Urothelium cell line (cell line): ENCODE measurements at regions not wholly inside any gene's neighbourhood (a gene's known extent, or its start where the extent isn't known, plus 50 kb on each side); places are given as distances from the start of the nearest gene placed in this dataset.
"Not testable (repeated sequence)": the region's sequence is repeated elsewhere in the genome, so short reads cannot be mapped to it uniquely, and the experiment has no call there.

Experiments
- DNase-seq: peaks from one replicate; pipeline ENCODE4 v3.0.0; 2011; ENCODE audit warnings: low spot score, mixed read lengths
- FAIRE-seq: peaks from 2 replicates; lab custom pipeline; 2011; peaks lifted over from hg19 to GRCh38; lab: Jason Lieb, UNC

DNA sequence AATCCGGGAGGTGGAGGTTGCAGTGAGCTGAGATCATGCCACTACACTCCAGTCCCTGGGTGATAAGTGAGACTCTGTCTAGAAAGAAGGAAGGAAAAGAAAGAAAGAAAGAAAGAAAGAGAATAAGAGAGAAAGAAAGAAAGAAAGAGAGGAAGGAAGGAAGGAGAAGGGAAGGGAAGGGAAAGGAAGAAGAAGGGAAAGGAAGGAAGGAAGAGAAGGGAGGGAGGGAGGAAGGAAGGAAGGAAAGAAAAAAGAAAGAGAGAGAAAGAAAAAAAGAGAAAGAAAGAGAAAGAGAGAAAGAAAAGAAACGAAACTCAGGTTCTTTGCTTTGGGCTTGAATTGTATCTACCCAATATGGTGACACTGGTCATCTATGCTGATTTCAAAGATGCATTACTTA is 102.3 kb upstream of the GATA6 start:
- FAIRE-seq (no peak), DNase-seq (no peak)

- no peak for FAIRE-seq
- DNase-seq, result no peak
Observed at GRCh38 chr18:22067682-22068081, 101.7 kb upstream of the GATA6 start.

GRCh38 chr18:22068784-22069183 is 100.6 kb upstream of the GATA6 start:
- FAIRE-seq, DNase-seq: not testable (repeated sequence)

GRCh38 chr18:22069916-22070315 is 99.5 kb upstream of the GATA6 start:
- no peak for FAIRE-seq
- DNase-seq, result no peak

DNA sequence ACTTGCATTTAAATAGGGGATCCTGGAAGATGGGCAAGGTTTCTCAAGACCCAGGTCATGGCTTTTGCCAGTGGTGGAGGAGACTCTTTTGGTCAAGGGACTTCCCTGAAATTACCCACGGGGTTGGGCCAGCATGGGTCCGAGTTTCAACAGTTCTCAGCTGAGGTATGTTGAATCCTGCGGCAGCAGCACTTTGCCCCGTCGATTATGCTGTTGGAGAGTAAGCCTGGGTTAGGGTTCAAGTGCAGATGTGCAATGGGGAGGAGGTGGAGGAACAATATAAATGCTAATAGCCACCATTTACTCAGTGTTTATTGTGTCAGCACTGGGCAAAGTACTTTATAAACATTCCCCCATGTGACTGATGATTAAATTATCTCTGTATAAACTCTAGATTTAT is 96.0 kb upstream of the GATA6 start:
- no peak for FAIRE-seq
- no peak for DNase-seq

DNA sequence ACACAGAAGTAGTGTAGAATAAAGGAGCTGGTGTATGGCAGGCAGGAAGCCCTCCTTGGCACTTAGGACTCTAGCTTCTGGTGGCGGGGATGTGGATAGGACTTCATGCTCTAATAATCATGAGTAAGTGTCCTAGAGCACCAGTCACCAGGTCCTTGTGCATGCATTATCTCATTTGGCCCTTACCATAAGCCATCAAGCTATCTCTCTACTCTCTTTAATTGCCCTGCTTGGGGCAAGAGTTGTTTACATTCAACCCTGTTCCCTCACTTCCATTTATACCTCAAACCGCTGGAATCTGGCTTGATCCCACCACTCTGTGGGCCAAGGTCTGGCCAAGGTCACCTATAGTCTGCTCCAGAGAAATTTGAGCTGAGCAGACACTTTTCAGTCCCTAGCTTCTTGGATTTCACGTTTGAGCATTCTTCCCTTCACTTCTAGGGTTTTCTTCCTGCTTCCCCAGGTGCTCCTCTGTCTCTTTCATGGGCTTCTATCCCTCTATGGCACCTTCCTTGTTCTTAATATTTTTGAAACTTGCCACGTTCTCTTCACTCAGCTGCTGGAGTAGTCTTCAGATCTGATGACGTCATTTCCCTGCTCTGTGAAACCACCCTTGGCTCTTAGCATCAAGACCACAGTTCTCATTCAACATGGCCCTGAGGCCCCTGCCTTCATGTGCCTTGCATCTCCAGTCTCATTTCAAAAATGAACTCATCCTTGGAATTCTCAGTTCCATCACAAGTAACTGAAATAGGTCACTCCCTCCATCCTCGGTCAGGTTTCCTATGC is 94.9 kb upstream of the GATA6 start:
- DNase-seq (no peak), FAIRE-seq (no peak)

GRCh38 chr18:22080035-22080434 is 89.4 kb upstream of the GATA6 start:
- no peak for FAIRE-seq
- no peak for DNase-seq

DNA sequence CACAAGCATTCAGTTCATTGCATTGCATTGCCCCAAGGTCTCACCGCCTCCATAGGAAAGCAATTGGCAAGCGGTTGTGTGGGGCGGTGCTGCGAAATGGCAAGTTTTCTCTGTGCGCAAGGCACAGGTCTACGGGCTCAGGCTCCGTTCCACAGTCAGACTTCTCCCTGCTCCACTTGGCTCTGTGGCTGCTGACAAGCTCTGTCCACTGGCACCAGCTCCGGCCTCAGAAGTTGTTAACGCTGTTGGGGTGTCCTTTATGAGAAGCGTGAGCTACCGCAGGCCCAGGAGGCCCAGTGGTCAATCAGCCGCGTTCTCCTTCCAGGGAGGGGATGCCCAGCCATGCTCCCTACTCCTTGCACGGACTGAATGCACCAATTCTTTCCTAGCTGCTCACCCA is 87.0 kb upstream of the GATA6 start:
- FAIRE-seq (no peak), DNase-seq (no peak)

GRCh38 chr18:22084547-22084946 is 84.8 kb upstream of the GATA6 start:
- DNase-seq (no peak), FAIRE-seq (no peak)

GRCh38 chr18:22086973-22087372 is 82.4 kb upstream of the GATA6 start:
- FAIRE-seq, result no peak

GRCh38 chr18:22088029-22088428 is 81.4 kb upstream of the GATA6 start:
- FAIRE-seq (no peak), DNase-seq (no peak)

More at GRCh38 chr18:22086973-22087372, 82.4 kb upstream of the GATA6 start:
- DNase-seq, result no peak

DNA sequence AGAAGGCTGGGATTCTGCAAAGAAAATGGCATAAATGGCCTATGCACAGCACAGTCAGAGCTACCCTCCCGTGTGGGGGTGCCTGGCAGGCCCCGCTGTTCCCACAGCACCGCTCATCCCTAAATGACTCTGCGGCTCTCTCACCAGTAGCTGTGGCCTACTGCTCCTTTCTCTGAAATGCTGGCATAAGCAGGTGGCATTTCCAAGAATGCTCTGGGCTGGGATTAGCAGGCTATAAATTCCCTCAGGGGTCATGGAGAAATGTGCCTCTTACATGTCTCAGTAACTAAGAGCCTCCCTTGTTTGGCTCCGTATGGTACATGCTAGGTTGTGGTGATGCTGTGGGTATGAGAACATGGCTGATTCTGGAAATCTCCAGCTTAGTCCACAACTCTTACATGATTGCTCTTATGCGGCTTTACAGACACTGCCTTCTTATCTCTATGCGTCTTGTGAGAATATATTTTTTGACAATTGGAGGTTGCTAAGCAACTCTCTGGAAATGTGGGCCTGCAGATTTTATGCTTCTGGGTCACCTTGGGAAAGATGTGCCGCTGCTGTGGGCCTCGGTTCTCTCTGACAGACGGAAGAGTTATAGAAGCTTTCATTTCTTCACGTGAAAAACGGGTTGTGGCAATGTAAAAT is 80.3 kb upstream of the GATA6 start:
- no peak for DNase-seq
- no peak for FAIRE-seq

- FAIRE-seq (no peak), DNase-seq (no peak)
Observed at GRCh38 chr18:22091341-22091740, 78.0 kb upstream of the GATA6 start.

DNA sequence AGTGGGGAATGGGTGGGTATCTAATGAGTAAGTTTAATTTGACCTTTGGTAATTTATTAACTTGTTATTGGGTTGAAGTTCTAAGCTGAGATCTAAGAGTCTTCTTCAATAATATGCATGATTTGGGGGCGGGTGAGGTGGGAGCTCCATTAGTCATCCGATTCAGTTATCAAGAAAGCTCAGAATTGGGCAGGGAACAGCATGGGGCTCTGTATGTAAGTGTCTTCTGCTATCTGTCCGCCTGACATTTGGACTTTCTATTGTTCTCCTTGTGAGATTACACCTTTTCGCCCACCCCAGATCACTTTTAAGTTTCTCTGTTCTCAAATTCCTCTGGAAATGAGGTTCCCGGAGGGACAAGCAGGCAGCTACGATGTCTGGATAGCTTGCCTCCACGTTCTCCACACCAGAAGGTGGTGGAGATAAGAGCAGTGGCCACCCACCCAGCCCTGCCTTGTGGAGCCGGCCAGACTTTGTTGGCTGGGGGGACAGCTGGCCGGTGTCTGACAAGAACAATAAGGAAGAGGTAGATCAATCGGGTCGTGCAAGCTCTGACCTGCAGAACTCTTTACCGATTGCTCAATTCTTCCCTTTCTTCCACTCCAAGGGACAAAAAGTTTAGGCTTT is 75.5 kb upstream of the GATA6 start:
- FAIRE-seq (no peak), DNase-seq (no peak)

GRCh38 chr18:22094358-22094734 is 75.0 kb upstream of the GATA6 start:
- FAIRE-seq (no peak), DNase-seq (no peak)

DNA sequence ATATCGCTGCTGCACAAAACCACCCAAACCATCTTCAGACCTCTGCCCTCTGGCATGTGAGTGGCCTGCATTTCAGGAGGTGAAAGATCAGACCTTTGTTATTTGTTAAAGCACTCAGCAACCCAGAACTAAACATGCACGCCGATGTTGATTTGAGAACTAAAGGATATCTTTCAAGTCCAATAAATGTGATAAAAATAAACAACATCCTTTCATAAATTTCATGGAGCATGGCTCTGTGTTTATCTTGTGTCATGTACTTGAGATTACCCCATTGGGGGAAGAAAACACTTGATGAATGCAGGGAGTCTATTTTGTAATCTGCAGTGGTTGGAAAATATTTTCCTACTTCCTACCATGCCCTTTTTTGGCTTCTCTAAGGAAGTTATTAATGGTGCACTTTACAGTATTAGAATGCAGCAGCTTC is 70.8 kb upstream of the GATA6 start:
- FAIRE-seq (no peak), DNase-seq (no peak)

GRCh38 chr18:22099925-22100324 is 69.5 kb upstream of the GATA6 start:
- DNase-seq (no peak), FAIRE-seq (no peak)

DNA sequence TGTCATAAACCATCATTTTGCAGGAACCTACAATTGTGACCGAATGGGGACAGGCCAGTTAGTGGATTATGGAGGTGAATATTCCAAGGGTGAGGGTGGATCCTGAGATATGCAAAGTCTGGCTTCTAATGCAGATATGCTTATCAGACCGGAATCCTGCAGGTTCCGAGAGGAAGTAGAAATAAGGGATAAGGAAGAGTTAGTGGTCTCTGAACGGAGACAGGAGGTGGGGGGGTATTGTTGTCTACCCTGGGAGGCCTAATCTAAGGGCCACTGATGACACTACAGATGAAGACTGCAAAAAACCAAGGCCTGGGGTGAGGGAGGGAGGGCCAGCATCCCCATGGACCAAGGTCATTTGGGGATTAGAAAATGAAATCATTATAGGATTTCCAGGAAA is 67.7 kb upstream of the GATA6 start:
- FAIRE-seq, result no peak

GRCh38 chr18:22102953-22103646 is 66.3 kb upstream of the GATA6 start:
- DNase-seq (no peak), FAIRE-seq (no peak)

More for the DNA sequence above, 67.7 kb upstream of the GATA6 start:
- DNase-seq, result no peak

GRCh38 chr18:22103647-22104031 is 65.8 kb upstream of the GATA6 start:
- no peak for FAIRE-seq

DNA sequence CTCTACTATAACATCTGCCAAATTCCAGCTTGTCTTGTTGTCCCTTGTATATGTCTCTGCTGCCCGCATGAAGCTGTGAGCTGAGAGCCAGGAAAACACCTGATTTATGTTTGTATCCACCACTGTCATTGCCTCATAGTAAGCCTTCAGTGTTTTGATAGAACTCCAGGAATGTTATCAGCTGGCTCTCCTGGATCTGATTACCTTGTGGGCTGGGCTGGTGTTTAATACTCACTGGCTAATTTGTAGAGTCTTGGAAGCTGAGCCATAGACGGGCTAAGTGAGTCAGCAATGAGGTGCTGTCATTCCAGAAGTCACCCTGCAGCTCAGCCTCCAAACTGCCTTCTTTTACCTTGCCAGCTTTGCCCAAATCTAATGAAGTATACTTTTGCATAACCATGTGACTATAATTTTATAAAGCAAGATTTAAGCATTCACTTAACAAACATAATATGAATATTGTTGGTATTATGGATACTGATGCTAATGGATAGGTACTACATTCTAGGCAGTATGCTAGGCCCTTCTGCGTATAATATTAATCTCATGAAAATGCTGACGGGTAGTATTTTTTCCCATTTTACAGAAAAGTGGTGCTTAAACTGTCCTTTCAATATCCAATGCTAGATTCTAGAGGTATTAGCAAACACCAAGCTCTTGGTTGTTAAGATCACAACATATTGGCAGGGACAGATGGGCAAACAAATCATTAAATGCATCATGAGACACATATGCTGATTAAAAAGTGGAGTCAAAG is 62.7 kb upstream of the GATA6 start:
- peak; percentile 5 for FAIRE-seq
- peak; percentile 32 for DNase-seq

More at GRCh38 chr18:22103647-22104031, 65.8 kb upstream of the GATA6 start:
- DNase-seq, result no peak
